GM12878 (cell line): ENCODE measurements at regions not wholly inside any gene's neighbourhood (a gene's known extent, or its start where the extent isn't known, plus 50 kb on each side); places are given as distances from the start of the nearest gene placed in this dataset.
"Not testable (repeated sequence)": the region's sequence is repeated elsewhere in the genome, so short reads cannot be mapped to it uniquely, and the experiment has no call there.

Experiments used
- ATAC-seq: fragments of 200-7000 bp; cut with Tn5 transposase; 3 replicates; pipeline ENCODE4 v1.9.1; 2020; ENCODE audit warnings: mild to moderate bottlenecking, moderate library complexity
- BruUV-seq: library from RNA; stranded (reverse); fragments of 400-500 nt; replicated peaks from 2 replicates; lab custom pipeline; 2021; lab: Mats Ljungman, UMichigan
- CTCF ChIA-PET: fragments of 300-600 bp; sonication (Branson Sonifier 250); formaldehyde crosslinking; extraction: SDS; loops from one replicate; lab custom pipeline; 2021; ENCODE audit warnings: inconsistent platforms; lab: Yijun Ruan, JAX
- POLR2A ChIA-PET: fragments of 350-600 bp; formaldehyde crosslinking; extraction: SDS; loops from one replicate; lab custom pipeline; 2021; ENCODE audit warnings: inconsistent platforms; lab: Charles Lee
- RAD21 ChIA-PET: fragments of 300-600 bp; sonication (Branson Sonifier 250); formaldehyde crosslinking; loops from one replicate; lab custom pipeline; 2023; ENCODE audit warnings: antibody characterized with exemption; ENCODE audit not compliant: unreplicated experiment; lab: Charles Lee
- SMC1A ChIA-PET: fragments of 300-600 bp; sonication (Branson Sonifier 250); formaldehyde crosslinking; loops from one replicate; lab custom pipeline; 2023; ENCODE audit not compliant: unreplicated experiment, uncharacterized antibody; lab: Charles Lee
- DNase-seq: peaks from one replicate; pipeline ENCODE4 v3.0.0-alpha.2; 2011; ENCODE audit warnings: low read depth, low spot score
- FAIRE-seq: peaks from 3 replicates; lab custom pipeline; 2011; peaks lifted over from hg19 to GRCh38; lab: Jason Lieb, UNC
- H2AFZ ChIP-seq: 2 replicates; pipeline ENCODE4 v1.6.0; 2011; ENCODE audit warnings: low read depth, low read length, control low read depth; ENCODE audit not compliant: control insufficient read depth
- H3K27ac ChIP-seq: 2 replicates; pipeline ENCODE4 v1.5.1; 2011; ENCODE audit warnings: control low read depth; ENCODE audit not compliant: control insufficient read depth, insufficient read depth
- H3K27me3 ChIP-seq, 2 experiments: replicated peaks in 1 of 2; 2 replicates each; pipeline versions ENCODE4 v1.6.0 to v1.6.1; 2011; ENCODE audit warnings: low read length in 1 of 2; ENCODE audit not compliant: control insufficient read depth in 2 of 2, insufficient read depth in 2 of 2
- H3K36me3 ChIP-seq, 2 experiments: 2 replicates each; pipeline ENCODE4 v1.5.1; 2011; ENCODE audit warnings: low read length in 1 of 2; ENCODE audit not compliant: control insufficient read depth in 2 of 2, insufficient read depth in 2 of 2
- H3K4me1 ChIP-seq: 2 replicates; pipeline ENCODE4 v1.6.1; 2011; ENCODE audit warnings: mild to moderate bottlenecking, low read length, moderate library complexity, mixed read lengths; ENCODE audit not compliant: control insufficient read depth, insufficient read depth
- H3K4me2 ChIP-seq: 2 replicates; pipeline ENCODE4 v1.6.0; 2011; ENCODE audit warnings: control low read depth; ENCODE audit not compliant: control insufficient read depth, insufficient read depth
- H3K4me3 ChIP-seq: fragments of 200-600 bp; sonication (generic); 2 replicates; pipeline ENCODE4 v1.5.1; 2016
- H3K79me2 ChIP-seq: 2 replicates; pipeline ENCODE4 v1.6.0; 2011; ENCODE audit warnings: low read length; ENCODE audit not compliant: control insufficient read depth, insufficient read depth
- H3K9ac ChIP-seq: 2 replicates; pipeline ENCODE4 v1.8.0; 2011; ENCODE audit warnings: low read length, control low read depth, mixed read lengths; ENCODE audit not compliant: control insufficient read depth, insufficient read depth
- H3K9me3 ChIP-seq: replicated peaks from 3 replicates; pipeline ENCODE4 v1.5.1; 2011; ENCODE audit warnings: mild to moderate bottlenecking, low read length; ENCODE audit not compliant: control insufficient read depth, insufficient read depth
- H4K20me1 ChIP-seq: 2 replicates; pipeline ENCODE4 v1.6.0; 2011; ENCODE audit not compliant: control insufficient read depth, insufficient read depth
- NR2F1 ChIP-seq: fragments of 450-650 bp; conservative IDR thresholded peaks from 2 replicates; pipeline ENCODE4 v1.6.1; 2017; ENCODE audit warnings: mild to moderate bottlenecking
- RAD21 ChIP-seq: IDR thresholded peaks from 2 replicates; pipeline ENCODE4 v1.6.1; 2011; ENCODE audit warnings: mild to moderate bottlenecking, low read depth, low read length, moderate library complexity; ENCODE audit not compliant: insufficient read depth
- SPI1 ChIP-seq: IDR thresholded peaks from 2 replicates; pipeline ENCODE4 v1.6.1; 2011; ENCODE audit warnings: low read depth, mild to moderate bottlenecking, low read length, moderate library complexity, borderline replicate concordance; ENCODE audit not compliant: insufficient read depth
- WGBS: methylation state at CpG from one replicate; pipeline ENCODE4 v1.1.6; 2016; ENCODE audit warnings: low lambda C conversion rate; ENCODE audit not compliant: insufficient replicate concordance, insufficient coverage; ENCODE audit errors: missing lambda C conversion rate; 5-methylcytosine and 5-hydroxymethylcytosine counted together
- in situ Hi-C: fragments of 300-500 bp; cut with MboI; formaldehyde crosslinking; loops from 9 replicates; pipeline ENCODE4 v1.14.3; 2018; ENCODE audit warnings: mixed read lengths
- intact Hi-C: fragments of 100-400 bp; cut with micrococcal nuclease; formaldehyde crosslinking; loops from one replicate; pipeline ENCODE4 v1.14.2; 2022; ENCODE audit not compliant: unreplicated experiment

DNA sequence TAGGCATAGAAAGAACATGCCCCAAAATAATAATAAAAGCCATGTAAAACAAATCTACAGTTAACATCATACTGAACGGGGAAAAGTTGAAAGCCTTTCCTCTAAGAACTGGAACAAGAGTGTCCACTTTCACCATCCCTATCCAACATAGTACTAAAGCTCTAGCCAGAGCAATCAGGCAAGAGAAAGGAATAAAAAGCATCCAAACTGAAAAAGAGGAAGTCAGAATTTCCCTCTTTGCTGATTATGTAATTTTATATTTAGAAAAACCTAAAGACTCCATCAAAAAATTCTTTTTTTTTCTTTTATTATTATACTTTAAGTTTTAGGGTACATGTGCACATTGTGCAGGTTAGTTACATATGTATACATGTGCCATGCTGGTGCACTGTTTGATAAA is 661.6 kb upstream of the CBLB start:
- H4K20me1 ChIP-seq, result no peaks in the 10 kb centered on the region
- ChIA-PET CTCF (no interaction called here), POLR2A (no interaction called here)
- intact Hi-C loops, result no loop called here
- no peak overlapping the region for H2AFZ ChIP-seq
- H3K9me3 ChIP-seq, result peaks cover 2% of the 10 kb centered on the region; the same call in 2 of the 3 replicates
- H3K79me2 ChIP-seq, result no peaks in the 10 kb centered on the region
- BruUV-seq, result no TSS peak
- no peak for ATAC-seq
- no peaks in the 10 kb centered on the region for H3K27me3 ChIP-seq
- TF ChIP-seq RAD21 (no peak), SPI1 (peak; percentile 71; the same call in 1 of the 2 replicates), NR2F1 (no peak)
- TF ChIP-seq, all 136 proteins: peak for 1
- Histone ChIP-seq H3K36me3 (no peaks in the 10 kb centered on the region), H3K4me2 (no peak overlapping the region), H3K4me1 (no peaks in the 10 kb centered on the region; the same call in 1 of the 2 replicates), H3K27ac (no peak overlapping the region), H3K4me3 (no peak overlapping the region), H3K9ac (no peak overlapping the region)
- in situ Hi-C loops, result no loop called here
- SMC1A ChIA-PET, result no interaction called here
- DNase-seq, result no peak
- FAIRE-seq, result no peak
- RAD21 ChIA-PET, result no interaction called here
- 59% methylated on average over 1 of the region's 1 CpG for WGBS

GRCh38 chr3:106531771-106532329 is 663.0 kb upstream of the CBLB start:
- H3K4me3 ChIP-seq, FAIRE-seq, H3K4me2 ChIP-seq, H3K9me3 ChIP-seq, BruUV-seq, ATAC-seq, POLR2A ChIA-PET, H3K9ac ChIP-seq, in situ Hi-C loops, H3K27ac ChIP-seq, intact Hi-C loops, H3K79me2 ChIP-seq, CTCF ChIA-PET, H3K4me1 ChIP-seq, H2AFZ ChIP-seq, H3K27me3 ChIP-seq, H3K36me3 ChIP-seq, DNase-seq, RAD21 ChIA-PET, H4K20me1 ChIP-seq: not testable (repeated sequence)
- SMC1A ChIA-PET, result interaction anchor here (0.9 to 1.5 kb wide), 2 partner anchors 13 to 41 kb away, joined by 3 to 5 read pairs; no protein-coding TSS in a partner anchor
- 67% methylated on average over 5 of the region's 5 CpGs for WGBS
